ENCODE measurements at regions not wholly inside any gene's neighbourhood (a gene's known extent, or its start where the extent isn't known, plus 50 kb on each side); places are given as distances from the start of the nearest gene placed in this dataset.

GRCh38 chr15:70424937-70425411 lies 327.3 kb upstream of the TLE3 start:
- DNase-seq (ENCODE audit: extremely low spot score): no peak
- CTCF ChIA-PET: interaction anchor here (0.8 to 1.8 kb wide), 6 partner anchors 11 to 93 kb away, joined by 3 to 5 read pairs (median 3); no protein-coding TSS in a partner anchor
- TF ChIP-seq CTCF (IDR thresholded peaks at IDR 0.05; ENCODE audit: control extremely low read depth, extremely low read depth, low read depth, missing control alignments): no peak
- POLR2A ChIA-PET: no interaction called here

- TF ChIP-seq CTCF (IDR thresholded peaks at IDR 0.05; ENCODE audit: control extremely low read depth, extremely low read depth, low read depth, missing control alignments): no peak
- no peak for DNase-seq (ENCODE audit: extremely low spot score)
- ChIA-PET CTCF (interaction anchor here (1.0 to 1.2 kb wide), 3 partner anchors 8 to 44 kb away, joined by 3 read pairs; no protein-coding TSS in a partner anchor), POLR2A (no interaction called here)
Observed at GRCh38 chr15:70423267-70423666, 325.6 kb upstream of the TLE3 start.

- TF ChIP-seq CTCF (IDR thresholded peaks at IDR 0.05; ENCODE audit: control extremely low read depth, extremely low read depth, low read depth, missing control alignments): no peak
- ChIA-PET CTCF (interaction anchor here (1.0 kb wide), 1 partner anchor 45 kb away, joined by 3 read pairs; no protein-coding TSS in a partner anchor), POLR2A (no interaction called here)
Observed at GRCh38 chr15:70422342-70422741, 324.6 kb upstream of the TLE3 start.

DNA sequence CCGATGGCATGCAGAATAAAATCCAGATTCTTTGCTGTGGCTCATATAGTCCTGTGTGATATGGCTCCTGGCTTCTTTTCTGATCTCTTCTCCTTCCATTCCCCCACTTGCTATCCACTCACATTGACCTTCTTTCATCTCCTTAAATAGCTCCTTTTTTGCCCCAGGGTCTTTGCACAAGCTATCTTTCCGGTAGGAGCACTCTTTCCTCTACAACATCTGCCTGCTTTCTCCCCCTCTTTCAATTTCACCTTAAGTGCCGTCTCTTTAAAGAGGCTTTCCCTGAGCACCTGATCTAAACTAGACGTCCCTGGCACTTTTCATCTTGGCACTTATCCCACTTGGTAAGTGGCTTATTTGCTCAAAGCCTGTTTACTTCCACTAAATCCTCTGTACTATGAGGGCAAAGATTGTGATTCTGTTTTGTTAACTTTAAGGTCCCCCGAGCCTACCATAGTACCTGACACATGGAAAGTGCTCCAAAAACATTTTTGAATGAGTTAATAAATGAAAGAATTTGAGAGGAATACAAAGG lies 323.3 kb upstream of the TLE3 start:
- ChIA-PET CTCF (interaction anchor here (0.9 to 1.2 kb wide), 4 partner anchors 9 to 36 kb away, joined by 3 read pairs; no protein-coding TSS in a partner anchor), POLR2A (interaction anchor here (1.0 kb wide), 1 partner anchor 27 kb away, joined by 3 read pairs; no protein-coding TSS in a partner anchor)
- TF ChIP-seq CTCF (IDR thresholded peaks at IDR 0.05; ENCODE audit: control extremely low read depth, extremely low read depth, low read depth, missing control alignments): no peak
- DNase-seq (ENCODE audit: extremely low spot score): no peak

More at GRCh38 chr15:70422342-70422741, 324.6 kb upstream of the TLE3 start:
- no peak for DNase-seq (ENCODE audit: extremely low spot score)

GRCh38 chr15:70420086-70420947 lies 322.6 kb upstream of the TLE3 start:
- TF ChIP-seq CTCF (IDR thresholded peaks at IDR 0.05; ENCODE audit: control extremely low read depth, extremely low read depth, low read depth, missing control alignments): no peak
- ChIA-PET CTCF (interaction anchor here (0.9 to 1.2 kb wide), 4 partner anchors 9 to 35 kb away, joined by 3 read pairs; no protein-coding TSS in a partner anchor), POLR2A (interaction anchor here (1.0 kb wide), 1 partner anchor 26 kb away, joined by 3 read pairs; no protein-coding TSS in a partner anchor)
- DNase-seq (ENCODE audit: extremely low spot score): no peak

DNA sequence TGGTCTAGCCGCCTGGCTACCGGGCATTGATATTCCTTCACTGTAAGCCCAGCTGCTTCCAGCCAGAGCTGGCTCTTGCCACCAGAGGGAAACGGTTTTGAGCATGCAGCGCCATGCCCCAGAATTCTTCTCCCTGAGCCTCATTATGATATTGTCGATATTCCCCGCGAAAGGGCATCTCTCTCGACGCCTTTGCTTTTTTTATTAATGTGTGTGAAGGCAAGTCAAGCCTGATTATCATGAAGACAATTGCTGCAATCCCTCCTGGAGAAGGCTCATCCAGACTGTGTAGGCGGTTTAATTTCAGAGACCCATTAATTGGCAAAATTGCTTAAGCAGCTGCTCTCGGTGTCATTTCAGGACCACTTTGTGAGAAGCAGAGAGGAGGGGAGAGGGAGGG lies 321.2 kb upstream of the TLE3 start:
- no peak for DNase-seq (ENCODE audit: extremely low spot score)
- POLR2A ChIA-PET: no interaction called here
- no peak for TF ChIP-seq CTCF (IDR thresholded peaks at IDR 0.05; ENCODE audit: control extremely low read depth, extremely low read depth, low read depth, missing control alignments)
- CTCF ChIA-PET: no interaction called here

Data from GM10248 (cell line).